A549 (cell line): ENCODE measurements at regions not wholly inside any gene's neighbourhood (a gene's known extent, or its start where the extent isn't known, plus 50 kb on each side); places are given as distances from the start of the nearest gene placed in this dataset.

Experiments used
- ATAC-seq, 2 experiments: fragments of 200-7000 bp in 1 of 2; fragments of >200 bp in 1 of 2; cut with Nextera tagmentation in 1 of 2; cut with Tn5 transposase in 1 of 2; 3 replicates each; pipeline versions ENCODE4 v1.8.0 to v1.9.1; 2018 to 2020; ENCODE audit warnings: mild to moderate bottlenecking in 1 of 2, moderate library complexity in 1 of 2
- CTCF ChIA-PET: fragments of 300-600 bp; sonication (Branson Sonifier 250); formaldehyde crosslinking; extraction: SDS; loops from one replicate; lab custom pipeline; 2021; ENCODE audit warnings: antibody characterized with exemption, inconsistent platforms; lab: Yijun Ruan, JAX
- POLR2A ChIA-PET: fragments of 350-600 bp; formaldehyde crosslinking; extraction: SDS; loops from one replicate; lab custom pipeline; 2021; ENCODE audit warnings: antibody characterized with exemption, inconsistent platforms; lab: Yijun Ruan, JAX
- DNase-seq, 2 experiments: peaks; one replicate each; pipeline versions ENCODE4 v3.0.0 to v3.0.0-alpha.2; 2011 to 2016; ENCODE audit warnings: low read depth in 1 of 2, low spot score in 1 of 2
- FAIRE-seq: peaks from 2 replicates; lab custom pipeline; 2011; peaks lifted over from hg19 to GRCh38; lab: Jason Lieb, UNC
- H3K27ac ChIP-seq, 2 experiments: fragments of >200 bp; sonication (Bioruptor Twin); formaldehyde crosslinking; 3 replicates each; pipeline ENCODE4 v1.5.1; 2016 to 2017
- H3K4me1 ChIP-seq: fragments of >200 bp; sonication (Bioruptor Twin); formaldehyde crosslinking; 3 replicates; pipeline ENCODE4 v1.6.1; 2016
- H3K4me2 ChIP-seq: fragments of >200 bp; sonication (Bioruptor Twin); formaldehyde crosslinking; 3 replicates; pipeline ENCODE4 v1.6.1; 2016
- H3K4me3 ChIP-seq: fragments of >200 bp; sonication (Bioruptor Twin); formaldehyde crosslinking; 3 replicates; pipeline ENCODE4 v1.5.1; 2016
- H3K9me3 ChIP-seq: fragments of >200 bp; sonication (Bioruptor Twin); formaldehyde crosslinking; 3 replicates; pipeline ENCODE4 v1.6.1; 2016
- ATOH8 ChIP-seq: fragments of 250-450 bp; sonication (Bioruptor Pico); IDR thresholded peaks from 2 replicates; pipeline ENCODE4 v1.5.0; 2020; ENCODE audit warnings: low read depth, mild to moderate bottlenecking, moderate library complexity
- BCL3 ChIP-seq: fragments of >200 bp; sonication (Bioruptor Twin); formaldehyde crosslinking; IDR thresholded peaks from 3 replicates; pipeline ENCODE4 v1.6.1; 2016
- BHLHE40 ChIP-seq: IDR thresholded peaks from 2 replicates; pipeline ENCODE4 v1.6.1; 2012; ENCODE audit warnings: low read depth, low read length, inconsistent platforms
- CBX8 ChIP-seq: fragments of 200-600 bp; sonication (generic); IDR thresholded peaks from 2 replicates; pipeline ENCODE4 v1.6.1; 2016
- CHD4 ChIP-seq: fragments of 200-600 bp; sonication (generic); IDR thresholded peaks from 2 replicates; pipeline ENCODE4 v1.6.1; 2016; ENCODE audit warnings: antibody characterized with exemption, mild to moderate bottlenecking, borderline replicate concordance
- EHMT2 ChIP-seq: fragments of 200-600 bp; sonication (generic); IDR thresholded peaks from 2 replicates; pipeline ENCODE4 v1.6.1; 2016; ENCODE audit warnings: antibody characterized with exemption, low read depth, mild to moderate bottlenecking, moderate library complexity
- EP300 ChIP-seq, 2 experiments: fragments of >200 bp; sonication (Bioruptor Twin); formaldehyde crosslinking; IDR thresholded peaks; 2 replicates in 1 of 2; 3 replicates in 1 of 2; pipeline ENCODE4 v1.6.1; 2016 to 2017
- FOSB ChIP-seq: fragments of 250-450 bp; sonication (Bioruptor Pico); IDR thresholded peaks from 2 replicates; pipeline ENCODE4 v1.5.0; 2020; ENCODE audit warnings: mild to moderate bottlenecking, moderate library complexity
- HDAC2 ChIP-seq: fragments of 200-600 bp; sonication (generic); IDR thresholded peaks from 2 replicates; pipeline ENCODE4 v1.6.1; 2016
- HES2 ChIP-seq: fragments of >200 bp; sonication (Bioruptor Twin); formaldehyde crosslinking; IDR thresholded peaks from 2 replicates; pipeline ENCODE4 v1.6.1; 2016
- HOXA7 ChIP-seq: fragments of 250-450 bp; sonication (Bioruptor Pico); IDR thresholded peaks from 2 replicates; pipeline ENCODE4 v1.5.0; 2020; ENCODE audit warnings: mild to moderate bottlenecking, moderate library complexity
- HOXB13 ChIP-seq: fragments of 250-450 bp; sonication (Bioruptor Pico); IDR thresholded peaks from 2 replicates; pipeline ENCODE4 v1.5.0; 2020; ENCODE audit warnings: low read depth, mild to moderate bottlenecking, moderate library complexity
- JUN ChIP-seq, 2 experiments: fragments of >200 bp; sonication (Bioruptor Twin); formaldehyde crosslinking; IDR thresholded peaks; 2 replicates in 1 of 2; 3 replicates in 1 of 2; pipeline ENCODE4 v1.6.1; 2016 to 2017
- JUNB ChIP-seq: fragments of >200 bp; sonication (Bioruptor Twin); formaldehyde crosslinking; IDR thresholded peaks from 2 replicates; pipeline ENCODE4 v1.6.1; 2016
- KDM1A ChIP-seq: fragments of 200-600 bp; sonication (generic); IDR thresholded peaks from 2 replicates; pipeline ENCODE4 v1.6.1; 2016; ENCODE audit warnings: low read depth, mild to moderate bottlenecking
- KDM5A ChIP-seq: fragments of 200-600 bp; sonication (generic); IDR thresholded peaks from 2 replicates; pipeline ENCODE4 v1.6.1; 2016; ENCODE audit warnings: antibody characterized with exemption, mild to moderate bottlenecking
- MAX ChIP-seq: IDR thresholded peaks from 2 replicates; pipeline ENCODE4 v1.6.1; 2012
- NFE2L2 ChIP-seq: fragments of 150-350 bp; conservative IDR thresholded peaks from 2 replicates; pipeline ENCODE4 v1.6.1; 2014; ENCODE audit warnings: low read length
- NR3C1 ChIP-seq: fragments of >200 bp; sonication (Bioruptor Twin); formaldehyde crosslinking; IDR thresholded peaks from 3 replicates; pipeline ENCODE4 v1.6.1; 2017
- PBX3 ChIP-seq: IDR thresholded peaks from 2 replicates; pipeline ENCODE4 v1.6.1; 2012
- POLR2AphosphoS2 ChIP-seq: conservative IDR thresholded peaks from 2 replicates; pipeline ENCODE4 v1.6.1; 2012; ENCODE audit warnings: low read length, improper control_type of control experiment, inconsistent platforms
- RAD21 ChIP-seq, 2 experiments: fragments of >200 bp in 1 of 2; sonication (Bioruptor Twin) in 1 of 2; formaldehyde crosslinking in 1 of 2; IDR thresholded peaks in 1 of 2; conservative IDR thresholded peaks in 1 of 2; 2 replicates in 1 of 2; 3 replicates in 1 of 2; pipeline ENCODE4 v1.6.1; 2012 to 2018; ENCODE audit warnings: inconsistent platforms in 1 of 2
- REST ChIP-seq: fragments of 200-600 bp; sonication (generic); IDR thresholded peaks from 2 replicates; pipeline ENCODE4 v1.6.1; 2016; ENCODE audit warnings: antibody characterized with exemption, mild to moderate bottlenecking, moderate library complexity
- RNF2 ChIP-seq: fragments of 200-600 bp; sonication (generic); IDR thresholded peaks from 2 replicates; pipeline ENCODE4 v1.6.1; 2016; ENCODE audit warnings: low read depth, mild to moderate bottlenecking, antibody characterized with exemption, moderate library complexity, borderline replicate concordance
- TP53 ChIP-seq: fragments of 250-450 bp; sonication (Bioruptor Pico); IDR thresholded peaks from 2 replicates; pipeline ENCODE4 v1.5.0; 2021; ENCODE audit warnings: mild to moderate bottlenecking, moderate library complexity
- USF2 ChIP-seq: fragments of 450-650 bp; IDR thresholded peaks from 2 replicates; pipeline ENCODE4 v1.6.1; 2014; ENCODE audit warnings: antibody characterized with exemption
- ZFP36 ChIP-seq: fragments of 450-650 bp; IDR thresholded peaks from 2 replicates; pipeline ENCODE4 v1.6.1; 2014; ENCODE audit warnings: borderline replicate concordance; ENCODE audit not compliant: partially characterized antibody
- ZNF302 ChIP-seq: fragments of 250-450 bp; sonication (Bioruptor Pico); IDR thresholded peaks from 2 replicates; pipeline ENCODE4 v1.9.0; 2021; ENCODE audit warnings: inconsistent platforms, mild to moderate bottlenecking, moderate library complexity
- ZSCAN20 ChIP-seq: fragments of 250-450 bp; sonication (Bioruptor Pico); IDR thresholded peaks from 2 replicates; pipeline ENCODE4 v1.8.0; 2022; ENCODE audit warnings: mild to moderate bottlenecking, moderate library complexity
- WGBS: methylation state at CpG from one replicate; pipeline ENCODE4 v1.1.6; 2017; ENCODE audit errors: missing lambda C conversion rate; 5-methylcytosine and 5-hydroxymethylcytosine counted together

GRCh38 chr1:81299892-81300291, 500.8 kb upstream of the ADGRL2 start:
- ATAC-seq (no peak), FAIRE-seq (no peak), DNase-seq (no peak)
- ChIA-PET POLR2A (no interaction called here), CTCF (no interaction called here)
- 44% methylated on average over 2 of the region's 2 CpGs for WGBS
- TF ChIP-seq JUNB (no peak), REST (no peak), FOSB (CRISPR knock-in tag) (no peak), ATOH8 (CRISPR knock-in tag) (no peak), ZSCAN20 (CRISPR knock-in tag) (no peak), HES2 (no peak), NR3C1 (no peak), KDM1A (no peak), KDM5A (no peak), ZNF302 (CRISPR knock-in tag) (no peak)
- H3K4me1 ChIP-seq = peaks cover 5% of the 10 kb centered on the region; the same call in 2 of the 3 replicates
- no peak overlapping the region for H3K27ac ChIP-seq
- H3K9me3 ChIP-seq = no peaks in the 10 kb centered on the region
- no peak overlapping the region for H3K4me2 ChIP-seq
- H3K4me3 ChIP-seq = no peak overlapping the region

- CTCF ChIA-PET = no interaction called here
These were observed 502.5 kb upstream of the ADGRL2 start for GRCh38 chr1:81298266-81298665.

GRCh38 chr1:81296601-81297000, 504.1 kb upstream of the ADGRL2 start:
- ATAC-seq = no peak
- H3K9me3 ChIP-seq = no peaks in the 10 kb centered on the region
- FAIRE-seq = no peak
- DNase-seq = no peak
- ChIA-PET CTCF (no interaction called here), POLR2A (no interaction called here)
- H3K4me1 ChIP-seq = no peaks in the 10 kb centered on the region
- no peak overlapping the region for H3K27ac ChIP-seq
- no peak overlapping the region for H3K4me3 ChIP-seq
- 0% methylated on average over 1 of the region's 1 CpG for WGBS
- no peak overlapping the region for H3K4me2 ChIP-seq
- no peak for TF ChIP-seq USF2
- TF ChIP-seq EP300 (IDR thresholded peaks at IDR 0.05) = no peak
- no peak for TF ChIP-seq BCL3
- TF ChIP-seq ZFP36 = no peak
- TF ChIP-seq EHMT2 = no peak
- no peak for TF ChIP-seq POLR2AphosphoS2
- no peak for TF ChIP-seq NR3C1
- no peak for TF ChIP-seq RAD21 (conservative IDR thresholded peaks at IDR 0.05 in 1 of 2, IDR thresholded peaks at IDR 0.05 in 1 of 2)
- no peak for TF ChIP-seq HOXB13
- TF ChIP-seq BHLHE40 = no peak
- TF ChIP-seq JUN (IDR thresholded peaks at IDR 0.05) = no peak
- no peak for TF ChIP-seq MAX
- no peak for TF ChIP-seq CHD4
- TF ChIP-seq PBX3 = no peak
- no peak for TF ChIP-seq RNF2
- no peak for TF ChIP-seq TP53
- TF ChIP-seq NFE2L2 = no peak
- no peak for TF ChIP-seq CBX8

More at GRCh38 chr1:81298266-81298665, 502.5 kb upstream of the ADGRL2 start:
- POLR2A ChIA-PET = no interaction called here
- H3K27ac ChIP-seq = no peak overlapping the region
- no peak for DNase-seq
- 15% methylated on average over 3 of the region's 3 CpGs for WGBS
- no peak for FAIRE-seq
- no peak for ATAC-seq
- H3K4me2 ChIP-seq = no peak overlapping the region
- H3K4me3 ChIP-seq = no peak overlapping the region
- no peaks in the 10 kb centered on the region for H3K9me3 ChIP-seq
- no peaks in the 10 kb centered on the region for H3K4me1 ChIP-seq
- TF ChIP-seq ZNF302 (CRISPR knock-in tag) (no peak), HOXA7 (no peak), HOXB13 (no peak), HDAC2 (no peak), RAD21 (conservative IDR thresholded peaks at IDR 0.05 in 1 of 2, IDR thresholded peaks at IDR 0.05 in 1 of 2) (no peak)
